ENCODE measurements at regions not wholly inside any gene's neighbourhood (a gene's known extent, or its start where the extent isn't known, plus 50 kb on each side); places are given as distances from the start of the nearest gene placed in this dataset.

- TF ChIP-seq CTCF (IDR thresholded peaks at IDR 0.05) (no peak), POLR2A (IDR thresholded peaks at IDR 0.05) (no peak)
Measured at GRCh38 chr7:148489678-148490077, 100.9 kb upstream of the C7orf33 start.

Measured in body of pancreas (tissue), 4 donors.